H1 (cell line): ENCODE measurements at regions not wholly inside any gene's neighbourhood (a gene's known extent, or its start where the extent isn't known, plus 50 kb on each side); places are given as distances from the start of the nearest gene placed in this dataset.

Experiments
- CTCF ChIA-PET: fragments of 300-600 bp; sonication (Branson Sonifier 250); formaldehyde crosslinking; loops from one replicate; lab custom pipeline; 2021; ENCODE audit not compliant: partially characterized antibody; lab: Charles Lee
- POLR2A ChIA-PET: fragments of 300-600 bp; sonication (Branson Sonifier 250); formaldehyde crosslinking; loops from one replicate; lab custom pipeline; 2021; ENCODE audit warnings: inconsistent platforms; ENCODE audit not compliant: partially characterized antibody; lab: Charles Lee
- DNase-seq, 2 experiments: peaks; one replicate each; pipeline versions ENCODE4 v3.0.0 to v3.0.0-alpha.2; 2010 to 2022; ENCODE audit warnings: low spot score in 2 of 2, low read depth in 1 of 2, mixed read lengths in 1 of 2
- FAIRE-seq: peaks from 2 replicates; lab custom pipeline; 2011; peaks lifted over from hg19 to GRCh38; lab: Jason Lieb, UNC
- H2AFZ ChIP-seq: 2 replicates; pipeline ENCODE4 v1.8.1; 2012; ENCODE audit warnings: low read length, inconsistent platforms
- H2AK5ac ChIP-seq: 2 replicates; pipeline ENCODE4 v1.6.1; 2013; ENCODE audit warnings: low read depth, low read length
- H2BK120ac ChIP-seq: replicated peaks from 2 replicates; pipeline ENCODE3; 2013; ENCODE audit warnings: low read depth, low read length, inconsistent platforms
- H2BK12ac ChIP-seq: 2 replicates; pipeline ENCODE4 v1.6.1; 2013; ENCODE audit warnings: low read depth, low read length
- H2BK15ac ChIP-seq: 2 replicates; pipeline ENCODE4 v1.6.1; 2013; ENCODE audit warnings: low read length
- H2BK20ac ChIP-seq: 2 replicates; pipeline ENCODE4 v1.6.1; 2013; ENCODE audit warnings: low read length
- H2BK5ac ChIP-seq: 2 replicates; pipeline ENCODE4 v1.6.1; 2013; ENCODE audit warnings: low read depth, low read length
- H3K14ac ChIP-seq: 2 replicates; pipeline ENCODE4 v1.6.1; 2013; ENCODE audit warnings: inconsistent platforms; ENCODE audit not compliant: insufficient read length
- H3K18ac ChIP-seq: 2 replicates; pipeline ENCODE4 v1.6.1; 2013; ENCODE audit warnings: low read length; ENCODE audit errors: extremely low read depth
- H3K23ac ChIP-seq: 2 replicates; pipeline ENCODE4 v1.6.1; 2013; ENCODE audit warnings: inconsistent platforms; ENCODE audit not compliant: insufficient read length
- H3K23me2 ChIP-seq: 2 replicates; pipeline ENCODE4 v1.6.1; 2013; ENCODE audit warnings: low read depth, low read length
- H3K27ac ChIP-seq: 2 replicates; pipeline ENCODE4 v1.6.1; 2011; ENCODE audit warnings: low read depth, low read length, inconsistent platforms
- H3K27me3 ChIP-seq, 4 experiments: replicated peaks in 1 of 4; 1 replicate in 1 of 4; 2 replicates in 3 of 4; pipeline versions ENCODE4 v1.6.1 to v1.8.1; 2011 to 2013; ENCODE audit warnings: low read length in 3 of 4, mild to moderate bottlenecking in 3 of 4, inconsistent platforms in 2 of 4, mixed read lengths in 2 of 4, moderate library complexity in 1 of 4; ENCODE audit not compliant: control insufficient read depth in 3 of 4, insufficient read depth in 3 of 4; ENCODE audit errors: extremely low read depth in 1 of 4
- H3K36me3 ChIP-seq, 4 experiments: 2 replicates each; pipeline versions ENCODE4 v1.6.1 to v1.8.1; 2011 to 2013; ENCODE audit warnings: mild to moderate bottlenecking in 4 of 4, low read length in 3 of 4, moderate library complexity in 2 of 4, control low read depth in 1 of 4, inconsistent platforms in 1 of 4; ENCODE audit not compliant: insufficient read depth in 4 of 4, control insufficient read depth in 2 of 4
- H3K4ac ChIP-seq: replicated peaks from 2 replicates; pipeline ENCODE3; 2013; ENCODE audit warnings: low read length, low read depth, mixed read lengths, inconsistent platforms; ENCODE audit not compliant: insufficient read length
- H3K4me1 ChIP-seq, 4 experiments: replicated peaks in 1 of 4; 1 replicate in 1 of 4; 2 replicates in 3 of 4; pipeline versions ENCODE4 v1.6.1 to v1.8.1; 2011 to 2013; ENCODE audit warnings: low read length in 3 of 4, inconsistent platforms in 2 of 4, mixed read lengths in 1 of 4; ENCODE audit not compliant: insufficient read depth in 4 of 4, control insufficient read depth in 3 of 4
- H3K4me2 ChIP-seq, 2 experiments: 2 replicates each; pipeline versions ENCODE4 v1.6.1 to v1.8.1; 2011 to 2013; ENCODE audit warnings: low read depth in 2 of 2, low read length in 2 of 2, control low read depth in 1 of 2, inconsistent platforms in 1 of 2, mild to moderate bottlenecking in 1 of 2; ENCODE audit not compliant: insufficient read depth in 1 of 2
- H3K4me3 ChIP-seq, 4 experiments: fragments of 200-600, 300-600 bp in 1 of 4; sonication (generic), shearing (Covaris generic), sonication (Bioruptor Twin) in 1 of 4; 2 replicates each; pipeline versions ENCODE4 v1.5.1 to v1.8.1; 2011 to 2016; ENCODE audit warnings: low read length in 4 of 4, low read depth in 3 of 4, control low read depth in 2 of 4, inconsistent platforms in 2 of 4, mild to moderate bottlenecking in 2 of 4, mixed read lengths in 1 of 4, moderate library complexity in 1 of 4; ENCODE audit not compliant: insufficient read depth in 2 of 4; ENCODE audit errors: extremely low read depth in 1 of 4
- H3K56ac ChIP-seq: replicated peaks from 2 replicates; pipeline ENCODE3; 2013; ENCODE audit warnings: low read depth, mild to moderate bottlenecking, mixed read lengths, low read length, inconsistent platforms; ENCODE audit not compliant: insufficient read length
- H3K79me1 ChIP-seq: 2 replicates; pipeline ENCODE4 v1.6.1; 2013; ENCODE audit warnings: low read depth, low read length, control low read depth
- H3K79me2 ChIP-seq, 2 experiments: 2 replicates each; pipeline versions ENCODE4 v1.6.1 to v1.8.1; 2012 to 2013; ENCODE audit warnings: low read length in 2 of 2, mild to moderate bottlenecking in 2 of 2, inconsistent platforms in 1 of 2; ENCODE audit not compliant: insufficient read depth in 2 of 2, control insufficient read depth in 1 of 2
- H3K9ac ChIP-seq, 4 experiments: replicated peaks in 1 of 4; 1 replicate in 1 of 4; 2 replicates in 3 of 4; pipeline versions ENCODE4 v1.6.1 to v1.8.1; 2011 to 2013; ENCODE audit warnings: low read depth in 3 of 4, low read length in 3 of 4, control low read depth in 2 of 4, mild to moderate bottlenecking in 2 of 4, moderate library complexity in 2 of 4, inconsistent platforms in 1 of 4; ENCODE audit errors: extremely low read depth in 1 of 4
- H3K9me3 ChIP-seq, 2 experiments: 2 replicates each; pipeline versions ENCODE4 v1.6.1 to v1.8.1; 2012 to 2013; ENCODE audit warnings: mild to moderate bottlenecking in 2 of 2, moderate library complexity in 2 of 2, control low read depth in 1 of 2, inconsistent platforms in 1 of 2, low read depth in 1 of 2, low read length in 1 of 2, mixed read lengths in 1 of 2; ENCODE audit not compliant: insufficient read depth in 2 of 2
- H4K20me1 ChIP-seq, 2 experiments: replicated peaks in 1 of 2; 2 replicates each; pipeline versions ENCODE3 to v1.8.1; 2011 to 2013; ENCODE audit warnings: inconsistent platforms in 2 of 2, low read length in 2 of 2, mild to moderate bottlenecking in 1 of 2; ENCODE audit not compliant: insufficient read depth in 2 of 2, control insufficient read depth in 1 of 2
- H4K5ac ChIP-seq: 2 replicates; pipeline ENCODE4 v1.6.1; 2013; ENCODE audit warnings: low read length, low read depth, mixed read lengths, inconsistent platforms; ENCODE audit not compliant: insufficient read length
- H4K8ac ChIP-seq: 2 replicates; pipeline ENCODE4 v1.8.0; 2013; ENCODE audit warnings: mild to moderate bottlenecking, moderate library complexity, low read length, inconsistent platforms; ENCODE audit not compliant: insufficient read depth; ENCODE audit errors: extremely low read depth
- H4K91ac ChIP-seq: replicated peaks from 2 replicates; pipeline ENCODE3; 2013; ENCODE audit warnings: low read length, mixed read lengths, inconsistent platforms; ENCODE audit not compliant: insufficient read length
- CBX8 ChIP-seq: fragments of 300-800, 300-1000 bp; sonication (generic); IDR thresholded peaks from 2 replicates; pipeline ENCODE4 v1.7.1; 2016; ENCODE audit warnings: low read depth, low read length, borderline replicate concordance
- CREB1 ChIP-seq: IDR thresholded peaks from 2 replicates; pipeline ENCODE4 v1.6.1; 2012; ENCODE audit warnings: inconsistent platforms
- EZH2 ChIP-seq: fragments of 200-600 bp; sonication (generic); IDR thresholded peaks from 2 replicates; pipeline ENCODE4 v1.7.1; 2012; ENCODE audit warnings: low read depth, mild to moderate bottlenecking, moderate library complexity, low read length, inconsistent platforms; ENCODE audit not compliant: severe bottlenecking
- GABPA ChIP-seq: IDR thresholded peaks from 2 replicates; pipeline ENCODE4 v1.6.1; 2011; ENCODE audit warnings: mild to moderate bottlenecking, low read length, moderate library complexity, borderline replicate concordance; ENCODE audit not compliant: insufficient read depth
- JUN ChIP-seq: IDR thresholded peaks from 2 replicates; pipeline ENCODE4 v1.6.1; 2011; ENCODE audit warnings: low read depth, mild to moderate bottlenecking, improper control_type of control experiment, low read length
- NRF1 ChIP-seq: IDR thresholded peaks from 2 replicates; pipeline ENCODE4 v1.6.1; 2011; ENCODE audit warnings: mild to moderate bottlenecking, low read depth, low read length, improper control_type of control experiment
- SP2 ChIP-seq: IDR thresholded peaks from 2 replicates; pipeline ENCODE4 v1.6.1; 2012; ENCODE audit warnings: mild to moderate bottlenecking, low read length, inconsistent platforms
- WGBS, 2 experiments: shearing (Covaris generic) in 1 of 2; methylation state at CpG; one replicate each; pipeline versions ENCODE4 v1.1.6 to v1.1.7; 2013 to 2015; ENCODE audit warnings: low lambda C conversion rate in 2 of 2, mixed read lengths in 2 of 2, inconsistent platforms in 1 of 2, low coverage in 1 of 2, missing lambda C conversion rate in 1 of 2; ENCODE audit not compliant: insufficient replicate concordance in 2 of 2, insufficient coverage in 1 of 2, insufficient read length in 1 of 2; ENCODE audit errors: extremely low coverage in 1 of 2, missing lambda C conversion rate in 1 of 2; 5-methylcytosine and 5-hydroxymethylcytosine counted together

DNA sequence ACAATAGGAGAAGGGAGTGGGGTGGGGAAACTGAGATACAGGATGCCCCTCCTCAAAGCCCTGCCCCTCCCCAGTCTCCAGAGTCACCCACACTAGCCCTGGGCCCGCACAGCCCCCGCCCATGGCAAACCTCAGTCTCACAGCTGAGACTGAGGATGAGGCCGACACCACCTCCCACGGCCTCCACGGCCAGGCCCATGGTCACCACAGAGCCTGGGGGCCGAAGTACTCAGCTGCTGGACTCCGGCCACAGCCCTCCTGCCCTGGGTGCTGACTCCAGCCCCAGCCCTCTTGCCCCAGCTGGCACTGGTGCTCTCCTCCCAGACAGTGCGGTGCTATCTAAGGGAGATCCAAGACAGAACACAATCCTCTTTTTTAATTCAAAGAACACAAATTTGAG is 176.1 kb downstream of the TTLL2 start:
- Histone ChIP-seq H3K4me1 (peaks cover 0 to 3% (median 1%) of the 10 kb centered on the region in 4 experiments; a peak in 3 of 7 replicates), H3K9ac (no peak overlapping the region), H3K4ac (no peak overlapping the region), H3K9me3 (no peaks in the 10 kb centered on the region), H3K18ac (no peak overlapping the region), H4K8ac (no peak overlapping the region), H2BK15ac (no peak overlapping the region), H3K23me2 (no peaks in the 10 kb centered on the region), H4K91ac (peak overlapping the region; percentile 32), H2BK120ac (no peak overlapping the region), H3K4me2 (no peak overlapping the region), H4K5ac (no peak overlapping the region), H3K14ac (no peak overlapping the region), H3K27ac (no peak overlapping the region), H3K23ac (no peak overlapping the region), H2BK12ac (no peak overlapping the region), H2AK5ac (no peak overlapping the region; the same call in 1 of the 2 replicates), H4K20me1 (no peaks in the 10 kb centered on the region), H3K4me3 (no peak overlapping the region), H3K79me2 (no peaks in the 10 kb centered on the region), H3K36me3 (no peaks in the 10 kb centered on the region; a peak in 1 of 8 replicates), H2BK5ac (no peak overlapping the region), H2BK20ac (peak overlapping the region; percentile 57; the same call in 1 of the 2 replicates), H3K79me1 (no peaks in the 10 kb centered on the region), H2AFZ (no peak overlapping the region), H3K27me3 (no peaks in the 10 kb centered on the region), H3K56ac (no peak overlapping the region)
- ChIA-PET CTCF (interaction anchor here (0.7 to 1.3 kb wide), 6 partner anchors 11 to 398 kb away, joined by 3 to 4 read pairs (median 3); no protein-coding TSS in a partner anchor), POLR2A (no interaction called here)
- no peak for DNase-seq
- WGBS, 2 experiments, result 100% methylated on average over 6 of the region's 8 CpGs; no CpG with 5 or more reads in 1 of the 2 experiments
- FAIRE-seq, result no peak
- TF ChIP-seq SP2, result no peak
- no peak for TF ChIP-seq GABPA
- no peak for TF ChIP-seq NRF1
- no peak for TF ChIP-seq CBX8
- TF ChIP-seq EZH2, result no peak
- TF ChIP-seq CREB1, result no peak
- no peak for TF ChIP-seq JUN
